NB4 (cell line): ENCODE measurements at regions not wholly inside any gene's neighbourhood (a gene's known extent, or its start where the extent isn't known, plus 50 kb on each side); places are given as distances from the start of the nearest gene placed in this dataset.

ENCODE experiments used
- CTCF ChIP-seq: IDR thresholded peaks from one replicate; pipeline ENCODE4 v1.5.1; 2012; ENCODE audit warnings: low read depth, low read length
- MAX ChIP-seq: IDR thresholded peaks from 2 replicates; pipeline ENCODE4 v1.6.1; 2011; ENCODE audit warnings: low read depth, low read length
- MYC ChIP-seq: IDR thresholded peaks from 2 replicates; pipeline ENCODE4 v1.6.1; 2011; ENCODE audit warnings: low read depth, low read length
- POLR2A ChIP-seq: IDR thresholded peaks from 2 replicates; pipeline ENCODE4 v1.6.1; 2011; ENCODE audit warnings: mild to moderate bottlenecking; ENCODE audit not compliant: insufficient read length; ENCODE audit errors: extremely low read depth

- TF ChIP-seq POLR2A, result no peak
- no peak for TF ChIP-seq CTCF
- TF ChIP-seq MAX, result no peak
- TF ChIP-seq MYC, result no peak
These were observed 222.7 kb downstream of the NUF2 start for GRCh38 chr1:163544441-163544840.
